Subcutaneous abdominal adipose tissue (tissue), 5 donors: ENCODE measurements at regions not wholly inside any gene's neighbourhood (a gene's known extent, or its start where the extent isn't known, plus 50 kb on each side); places are given as distances from the start of the nearest gene placed in this dataset.
"Not testable (repeated sequence)": the region's sequence is repeated elsewhere in the genome, so short reads cannot be mapped to it uniquely, and the experiment has no call there.

ENCODE experiments used
- H3K27ac ChIP-seq: one replicate; pipeline ENCODE4 v1.7.0; 2013; ENCODE audit warnings: low read depth, mild to moderate bottlenecking, inconsistent platforms, low read length, moderate library complexity
- H3K27me3 ChIP-seq, 5 donors: one replicate each; pipeline ENCODE4 v1.7.0; 2013; ENCODE audit warnings: low read length in 5 of 5, inconsistent platforms in 1 of 5; ENCODE audit not compliant: control insufficient read depth in 5 of 5, insufficient read depth in 4 of 5
- H3K36me3 ChIP-seq, 5 donors: one replicate each; pipeline ENCODE4 v1.7.0; 2013; ENCODE audit warnings: low read length in 5 of 5; ENCODE audit not compliant: control insufficient read depth in 5 of 5, insufficient read depth in 5 of 5
- H3K4me1 ChIP-seq, 5 donors: one replicate each; pipeline ENCODE4 v1.7.0; 2013; ENCODE audit warnings: low read length in 5 of 5, mild to moderate bottlenecking in 3 of 5, moderate library complexity in 1 of 5; ENCODE audit not compliant: control insufficient read depth in 5 of 5, insufficient read depth in 5 of 5
- H3K4me3 ChIP-seq, 5 donors: one replicate each; pipeline ENCODE4 v1.7.0; 2013; ENCODE audit warnings: low read length in 5 of 5, low read depth in 1 of 5
- H3K9ac ChIP-seq, 5 donors: one replicate each; pipeline ENCODE4 v1.7.0; 2013; ENCODE audit warnings: low read length in 5 of 5, mild to moderate bottlenecking in 4 of 5, moderate library complexity in 3 of 5
- H3K9me3 ChIP-seq, 5 donors: one replicate each; pipeline ENCODE4 v1.7.0; 2013; ENCODE audit warnings: low read length in 5 of 5; ENCODE audit not compliant: control insufficient read depth in 5 of 5
- donor health status: healthy.
- donor health status: healthy.
- donor health status: healthy.
- donor health status: healthy.
- donor health status: healthy.

GRCh38 chr3:34072297-34072696, 273.9 kb downstream of the PDCD6IP start:
- no peak overlapping the region for H3K27ac ChIP-seq
- no peaks in the 10 kb centered on the region for H3K4me1 ChIP-seq
- H3K36me3 ChIP-seq = no peaks in the 10 kb centered on the region
- H3K27me3 ChIP-seq = no peaks in the 10 kb centered on the region
- no peak overlapping the region for H3K9ac ChIP-seq
- H3K9me3 ChIP-seq = no peaks in the 10 kb centered on the region
- no peak overlapping the region for H3K4me3 ChIP-seq

DNA sequence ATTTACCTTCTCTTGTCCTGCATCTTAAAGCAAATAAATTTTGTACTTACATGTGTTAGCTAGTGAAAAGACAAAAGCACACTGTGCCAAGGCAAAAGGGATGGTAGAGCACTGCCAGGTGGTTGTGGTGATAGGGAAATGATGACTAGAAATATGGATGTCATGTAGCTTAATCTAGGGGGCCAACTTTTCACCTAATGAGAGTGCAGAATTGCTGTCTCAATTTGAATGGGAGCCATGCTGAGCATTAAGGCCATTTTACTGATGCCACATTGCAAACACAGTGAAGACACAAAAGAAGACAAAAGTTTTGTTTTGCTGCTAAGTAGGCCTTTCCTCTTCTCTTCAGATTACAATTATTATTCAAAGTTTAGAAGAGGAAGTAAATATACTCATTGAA, 274.7 kb downstream of the PDCD6IP start:
- Histone ChIP-seq H3K4me1 (no peaks in the 10 kb centered on the region), H3K9ac (no peak overlapping the region), H3K9me3 (no peaks in the 10 kb centered on the region), H3K27me3 (no peaks in the 10 kb centered on the region), H3K27ac (no peak overlapping the region), H3K36me3 (no peaks in the 10 kb centered on the region), H3K4me3 (no peak overlapping the region)

DNA sequence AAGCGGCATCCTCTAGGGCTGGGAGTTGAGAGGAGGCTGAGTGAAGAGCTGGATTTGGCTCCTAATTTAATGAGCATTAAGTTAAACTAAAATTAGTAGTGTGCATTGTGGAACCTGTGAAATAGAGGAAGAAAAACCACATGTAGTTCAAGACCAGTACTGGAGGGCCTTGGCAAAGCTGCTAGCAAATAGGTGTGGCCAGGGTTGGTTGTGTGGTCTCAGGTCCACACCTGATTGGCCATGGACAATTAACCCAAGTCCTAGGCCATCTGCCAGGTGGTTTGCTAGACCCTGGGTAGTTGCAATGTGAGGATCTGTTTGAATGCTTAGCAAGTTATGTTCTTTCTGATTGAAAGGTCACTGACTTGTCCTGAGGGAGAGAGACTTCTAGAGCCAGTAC, 275.5 kb downstream of the PDCD6IP start:
- no peaks in the 10 kb centered on the region for H3K9me3 ChIP-seq
- no peaks in the 10 kb centered on the region for H3K27me3 ChIP-seq
- H3K4me3 ChIP-seq = no peak overlapping the region
- H3K4me1 ChIP-seq = no peaks in the 10 kb centered on the region
- H3K36me3 ChIP-seq = no peaks in the 10 kb centered on the region
- H3K27ac ChIP-seq = no peak overlapping the region
- no peak overlapping the region for H3K9ac ChIP-seq

- no peak overlapping the region for H3K4me3 ChIP-seq
Observed at GRCh38 chr3:34075975-34076374, 277.5 kb downstream of the PDCD6IP start.

GRCh38 chr3:34077417-34078195, 279.2 kb downstream of the PDCD6IP start:
- Histone ChIP-seq H3K36me3 (no peaks in the 10 kb centered on the region), H3K4me3 (no peak overlapping the region), H3K9me3 (no peaks in the 10 kb centered on the region), H3K4me1 (no peaks in the 10 kb centered on the region), H3K27me3 (no peaks in the 10 kb centered on the region), H3K9ac (no peak overlapping the region), H3K27ac (no peak overlapping the region)

More at GRCh38 chr3:34075975-34076374, 277.5 kb downstream of the PDCD6IP start:
- Histone ChIP-seq H3K27ac (no peak overlapping the region), H3K9ac (no peak overlapping the region), H3K4me1 (no peaks in the 10 kb centered on the region), H3K36me3 (no peaks in the 10 kb centered on the region), H3K27me3 (no peaks in the 10 kb centered on the region), H3K9me3 (no peaks in the 10 kb centered on the region)

GRCh38 chr3:34078418-34078817, 280.0 kb downstream of the PDCD6IP start:
- no peak overlapping the region for H3K27ac ChIP-seq
- no peak overlapping the region for H3K9ac ChIP-seq
- no peak overlapping the region for H3K4me3 ChIP-seq
- H3K27me3 ChIP-seq = no peaks in the 10 kb centered on the region
- H3K9me3 ChIP-seq = no peaks in the 10 kb centered on the region
- H3K36me3 ChIP-seq = no peaks in the 10 kb centered on the region
- H3K4me1 ChIP-seq = no peaks in the 10 kb centered on the region

- H3K27me3 ChIP-seq, H3K4me3 ChIP-seq: not testable (repeated sequence)
Observed at GRCh38 chr3:34079849-34080248, 281.4 kb downstream of the PDCD6IP start.

GRCh38 chr3:34090379-34090778, 291.9 kb downstream of the PDCD6IP start:
- H3K9me3 ChIP-seq, H3K27ac ChIP-seq, H3K9ac ChIP-seq, H3K27me3 ChIP-seq, H3K36me3 ChIP-seq, H3K4me3 ChIP-seq, H3K4me1 ChIP-seq: not testable (repeated sequence)

More at GRCh38 chr3:34079849-34080248, 281.4 kb downstream of the PDCD6IP start:
- H3K27ac ChIP-seq, H3K4me1 ChIP-seq, H3K9ac ChIP-seq, H3K36me3 ChIP-seq, H3K9me3 ChIP-seq: not testable (repeated sequence)

DNA sequence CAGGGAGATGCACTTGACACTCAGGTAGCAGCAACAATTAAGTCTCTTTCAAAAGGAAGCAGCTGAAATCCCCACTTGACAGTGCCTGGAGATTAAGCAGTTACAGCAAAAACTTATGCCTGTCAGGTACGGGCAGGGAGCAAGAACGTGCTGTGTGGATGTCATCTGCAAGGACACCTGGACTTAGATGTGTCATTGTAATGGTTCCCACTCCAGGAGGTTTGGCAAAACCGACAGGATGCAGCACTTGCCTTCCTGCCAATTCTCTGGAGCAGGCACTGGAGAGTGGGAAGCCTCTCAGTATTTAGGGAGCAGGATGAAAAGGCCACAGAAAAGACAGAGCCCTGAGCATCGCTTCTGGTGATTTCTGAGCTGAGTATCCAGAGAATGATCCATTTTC, 292.4 kb downstream of the PDCD6IP start:
- Histone ChIP-seq H3K4me1 (no peaks in the 10 kb centered on the region), H3K9ac (no peak overlapping the region), H3K4me3 (no peak overlapping the region), H3K27me3 (peaks cover 0 to 4% (median 0%) of the 10 kb centered on the region in 5 donors), H3K9me3 (peaks cover 0 to 3% (median 0%) of the 10 kb centered on the region in 5 donors), H3K36me3 (no peaks in the 10 kb centered on the region), H3K27ac (no peak overlapping the region)

DNA sequence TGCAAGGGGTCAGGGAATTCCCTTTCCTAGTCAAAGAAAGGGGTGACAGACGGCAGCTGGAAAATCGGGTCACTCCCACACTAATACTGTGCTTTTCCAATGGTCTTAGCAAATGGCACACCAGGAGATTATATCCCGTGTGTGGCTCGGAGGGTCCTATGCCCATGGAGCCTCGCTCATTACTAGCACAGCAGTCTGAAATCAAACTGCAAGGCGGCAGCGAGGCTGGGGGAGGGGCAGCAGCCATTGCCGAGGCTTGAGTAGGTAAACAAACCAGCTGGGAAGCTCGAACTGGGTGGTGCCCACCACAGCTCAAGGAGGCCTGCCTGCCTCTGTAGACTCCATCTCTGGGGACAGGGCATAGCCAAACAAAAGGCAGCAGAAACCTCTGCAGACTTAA, 295.9 kb downstream of the PDCD6IP start:
- H3K9me3 ChIP-seq, H3K27ac ChIP-seq, H3K36me3 ChIP-seq, H3K9ac ChIP-seq, H3K4me3 ChIP-seq, H3K27me3 ChIP-seq, H3K4me1 ChIP-seq: not testable (repeated sequence)
